ENCODE measurements at regions not wholly inside any gene's neighbourhood (a gene's known extent, or its start where the extent isn't known, plus 50 kb on each side); places are given as distances from the start of the nearest gene placed in this dataset. TPM values are rescaled to one million over a fixed set of nuclear protein-coding genes. Genes with fewer than 3 reads are reported as not detected.
"Not testable (repeated sequence)": the region's sequence is repeated elsewhere in the genome, so short reads cannot be mapped to it uniquely, and the experiment has no call there.

- H3K9me2 ChIP-seq (ENCODE audit: insufficient read depth); H3K27ac Mint-ChIP-seq; H3K36me3 ChIP-seq (ENCODE audit: insufficient read depth); H2AFZ ChIP-seq; H3F3A ChIP-seq (replicated peaks; ENCODE audit: low read depth); H3K27me3 ChIP-seq (ENCODE audit: insufficient read depth); H3K4me1 ChIP-seq (ENCODE audit: insufficient read depth); DNase-seq (ENCODE audit: low spot score); H3K4me3 ChIP-seq; H3K4me1 Mint-ChIP-seq; H3K4me3 Mint-ChIP-seq; H4K20me1 ChIP-seq (replicated peaks; ENCODE audit: insufficient read depth); H3K27ac ChIP-seq (ENCODE audit: low read depth); H3K4me2 ChIP-seq; H3K79me2 ChIP-seq (replicated peaks; ENCODE audit: insufficient read depth); H3K9me3 Mint-ChIP-seq; H3K36me3 Mint-ChIP-seq (ENCODE audit: low read depth); ATAC-seq; H3K27me3 Mint-ChIP-seq (ENCODE audit: insufficient read depth, low read depth, poor library complexity): not testable (repeated sequence)
Observed at GRCh38 chr21:6156712-6157389, 4364.5 kb upstream of the TPTE start.

- not testable (repeated sequence) for H3K79me2 ChIP-seq (replicated peaks; ENCODE audit: insufficient read depth); H4K20me1 ChIP-seq (replicated peaks; ENCODE audit: insufficient read depth); H3K27ac Mint-ChIP-seq; H3K9me2 ChIP-seq (ENCODE audit: insufficient read depth); H3K4me3 Mint-ChIP-seq; H3K4me3 ChIP-seq; H3K27me3 Mint-ChIP-seq (ENCODE audit: insufficient read depth, low read depth, poor library complexity); H2AFZ ChIP-seq; H3K27me3 ChIP-seq (ENCODE audit: insufficient read depth); H3K27ac ChIP-seq (ENCODE audit: low read depth); H3K4me1 ChIP-seq (ENCODE audit: insufficient read depth); H3K4me2 ChIP-seq; ATAC-seq; H3K9me3 Mint-ChIP-seq; H3K36me3 Mint-ChIP-seq (ENCODE audit: low read depth); H3K36me3 ChIP-seq (ENCODE audit: insufficient read depth); H3K4me1 Mint-ChIP-seq; H3F3A ChIP-seq (replicated peaks; ENCODE audit: low read depth); DNase-seq (ENCODE audit: low spot score)
Observed at GRCh38 chr21:6157515-6157914, 4363.9 kb upstream of the TPTE start.

DNA sequence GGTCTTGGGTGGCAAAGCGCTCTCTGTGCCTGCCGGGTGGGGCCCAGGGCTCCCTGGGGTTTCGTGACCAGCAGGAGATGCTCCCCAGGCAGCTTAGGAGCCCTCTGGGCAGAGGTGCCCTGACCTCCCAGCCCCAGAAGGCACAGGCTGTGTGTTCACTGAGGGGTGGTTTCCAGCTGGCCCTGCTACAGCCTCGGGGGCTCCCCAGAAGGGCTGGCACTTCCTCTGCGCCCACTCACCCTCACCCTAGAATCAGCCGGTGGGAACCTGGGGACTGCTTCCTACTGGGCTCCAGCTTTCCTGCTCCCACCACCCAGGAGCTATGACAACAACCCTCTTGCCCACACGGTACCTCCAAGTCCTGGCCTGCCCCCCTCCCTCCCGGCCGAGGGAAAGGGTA, 4363.2 kb upstream of the TPTE start:
- H4K20me1 ChIP-seq (replicated peaks; ENCODE audit: insufficient read depth); H3K79me2 ChIP-seq (replicated peaks; ENCODE audit: insufficient read depth); ATAC-seq; H3K27me3 ChIP-seq (ENCODE audit: insufficient read depth); H3K27ac ChIP-seq (ENCODE audit: low read depth); DNase-seq (ENCODE audit: low spot score); H3K36me3 Mint-ChIP-seq (ENCODE audit: low read depth); H3F3A ChIP-seq (replicated peaks; ENCODE audit: low read depth); H3K4me3 ChIP-seq; H3K27me3 Mint-ChIP-seq (ENCODE audit: insufficient read depth, low read depth, poor library complexity); H3K27ac Mint-ChIP-seq; H3K4me1 ChIP-seq (ENCODE audit: insufficient read depth); H3K9me2 ChIP-seq (ENCODE audit: insufficient read depth); H3K4me2 ChIP-seq; H3K9me3 Mint-ChIP-seq; H3K4me3 Mint-ChIP-seq; H2AFZ ChIP-seq; H3K36me3 ChIP-seq (ENCODE audit: insufficient read depth); H3K4me1 Mint-ChIP-seq: not testable (repeated sequence)

Small RNA genes lying in the stretch of these regions (small RNA-seq; reads per million reads assigned to genes)
- gene CU639417.2 (ENCODE audit: low replicate concordance): not detected
